ENCODE measurements at regions not wholly inside any gene's neighbourhood (a gene's known extent, or its start where the extent isn't known, plus 50 kb on each side); places are given as distances from the start of the nearest gene placed in this dataset.
"Not testable (repeated sequence)": the region's sequence is repeated elsewhere in the genome, so short reads cannot be mapped to it uniquely, and the experiment has no call there.

DNA sequence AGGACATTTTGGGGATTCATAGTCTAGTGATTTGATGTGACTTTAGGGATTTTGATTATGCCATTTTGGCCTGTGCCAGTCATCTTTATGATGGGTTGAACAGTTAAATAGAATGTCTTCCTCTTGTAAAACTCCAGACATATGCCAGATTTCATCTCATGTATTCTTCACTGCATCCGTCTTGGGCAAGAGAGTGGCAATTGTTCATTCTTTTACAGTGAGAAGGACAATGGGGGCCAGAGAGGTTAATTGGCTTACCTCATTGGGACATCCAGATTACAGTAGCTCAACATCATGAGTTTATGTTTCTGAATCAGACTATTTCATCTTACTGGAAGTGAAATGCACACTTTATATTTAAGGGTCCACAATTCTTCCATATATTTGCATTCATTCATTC, 108.2 kb upstream of the SLC38A2 start:
- Histone ChIP-seq H3K27ac (ENCODE audit: low read depth, low read length) (peak overlapping the region; percentile 34), H3K4me1 (ENCODE audit: control insufficient read depth, insufficient read depth, low read length, unreplicated experiment) (peaks cover 44% of the 10 kb centered on the region)

DNA sequence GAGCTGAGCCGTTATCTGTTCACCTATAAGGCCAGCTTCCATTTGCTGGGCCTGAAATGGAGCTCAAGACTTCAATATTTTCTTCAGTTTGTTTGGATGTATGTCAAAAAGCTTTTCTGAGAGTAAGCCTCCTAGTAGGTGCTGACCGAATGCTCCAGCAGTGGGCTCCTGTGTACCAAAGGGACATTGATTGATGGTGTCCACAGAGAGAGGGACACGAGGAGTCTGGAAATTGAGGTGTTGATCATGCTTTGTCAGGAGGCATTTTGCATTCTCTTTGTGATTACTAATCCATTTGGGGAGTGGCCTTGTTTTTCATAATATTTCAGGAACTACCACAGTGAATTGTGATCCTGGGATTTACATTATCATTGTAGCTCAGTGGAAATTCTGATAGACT, 107.7 kb upstream of the SLC38A2 start:
- Histone ChIP-seq H2AFZ (ENCODE audit: low read length, unreplicated experiment) (no peak overlapping the region), H3K36me3 (ENCODE audit: insufficient read depth, low read length) (no peaks in the 10 kb centered on the region), H3K27ac (ENCODE audit: low read depth, low read length) (peak overlapping the region; percentile 34), H3K4me3 (ENCODE audit: low read depth, low read length) (no peak overlapping the region), H3K27me3 (ENCODE audit: insufficient read depth, low read length) (no peaks in the 10 kb centered on the region), H3K4me1 (ENCODE audit: control insufficient read depth, insufficient read depth, low read length, unreplicated experiment) (peaks cover 44% of the 10 kb centered on the region), H3K79me2 (ENCODE audit: control insufficient read depth, insufficient read depth, low read length, unreplicated experiment) (no peaks in the 10 kb centered on the region)

More for the DNA sequence above, 108.2 kb upstream of the SLC38A2 start:
- no peaks in the 10 kb centered on the region for H3K79me2 ChIP-seq (ENCODE audit: control insufficient read depth, insufficient read depth, low read length, unreplicated experiment)
- no peaks in the 10 kb centered on the region for H3K27me3 ChIP-seq (ENCODE audit: insufficient read depth, low read length)
- H3K36me3 ChIP-seq (ENCODE audit: insufficient read depth, low read length), result no peaks in the 10 kb centered on the region
- H3K4me3 ChIP-seq (ENCODE audit: low read depth, low read length), result no peak overlapping the region
- no peak overlapping the region for H2AFZ ChIP-seq (ENCODE audit: low read length, unreplicated experiment)

DNA sequence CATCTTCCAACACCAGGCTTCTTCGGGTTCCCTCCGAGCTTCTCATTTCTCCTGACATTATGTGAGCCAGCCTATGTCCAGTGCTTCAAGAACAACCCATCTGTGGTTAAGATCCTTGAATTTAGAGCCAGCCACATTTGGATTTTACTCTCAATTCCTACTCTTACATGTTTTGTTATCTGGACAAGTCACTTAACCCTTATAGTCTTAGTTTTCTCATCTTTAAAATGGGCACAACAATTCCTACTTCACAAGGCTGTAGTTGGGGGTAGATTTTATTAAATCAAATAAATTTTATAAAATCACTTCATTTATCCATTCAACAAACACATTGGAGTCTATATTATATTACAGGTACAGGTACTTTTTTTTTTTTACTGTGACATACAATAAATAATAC, 105.5 kb upstream of the SLC38A2 start:
- peaks cover 45% of the 10 kb centered on the region for H3K4me1 ChIP-seq (ENCODE audit: control insufficient read depth, insufficient read depth, low read length, unreplicated experiment)
- H3K27me3 ChIP-seq (ENCODE audit: insufficient read depth, low read length), result no peaks in the 10 kb centered on the region
- no peaks in the 10 kb centered on the region for H3K79me2 ChIP-seq (ENCODE audit: control insufficient read depth, insufficient read depth, low read length, unreplicated experiment)
- peak overlapping the region; percentile 20 for H3K27ac ChIP-seq (ENCODE audit: low read depth, low read length)
- H3K4me3 ChIP-seq (ENCODE audit: low read depth, low read length), result no peak overlapping the region
- H2AFZ ChIP-seq (ENCODE audit: low read length, unreplicated experiment), result no peak overlapping the region
- H3K36me3 ChIP-seq (ENCODE audit: insufficient read depth, low read length), result no peaks in the 10 kb centered on the region

DNA sequence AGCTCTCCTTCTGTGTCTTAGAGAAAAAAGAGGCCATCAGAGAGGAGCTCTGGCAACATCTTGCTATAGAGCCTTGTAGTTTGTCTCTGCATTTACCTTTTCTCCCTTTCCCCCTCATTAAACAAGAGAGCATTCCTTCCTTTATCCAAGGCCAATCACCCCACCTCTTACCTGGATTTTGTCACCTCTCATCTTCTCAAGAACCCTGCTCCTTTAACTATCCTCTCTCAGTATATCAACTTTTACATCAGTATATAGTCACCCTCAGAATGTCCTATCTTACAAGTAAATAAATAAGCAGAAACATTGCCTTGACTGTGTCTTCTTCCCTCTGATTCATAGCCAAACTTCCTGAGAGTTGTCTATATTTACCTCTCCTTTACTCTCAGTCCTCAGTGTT, 105.0 kb upstream of the SLC38A2 start:
- Histone ChIP-seq H3K4me3 (ENCODE audit: low read depth, low read length) (no peak overlapping the region), H3K27ac (ENCODE audit: low read depth, low read length) (peak overlapping the region; percentile 20), H3K4me1 (ENCODE audit: control insufficient read depth, insufficient read depth, low read length, unreplicated experiment) (peaks cover 45% of the 10 kb centered on the region), H2AFZ (ENCODE audit: low read length, unreplicated experiment) (no peak overlapping the region), H3K36me3 (ENCODE audit: insufficient read depth, low read length) (no peaks in the 10 kb centered on the region), H3K79me2 (ENCODE audit: control insufficient read depth, insufficient read depth, low read length, unreplicated experiment) (no peaks in the 10 kb centered on the region), H3K27me3 (ENCODE audit: insufficient read depth, low read length) (no peaks in the 10 kb centered on the region)

DNA sequence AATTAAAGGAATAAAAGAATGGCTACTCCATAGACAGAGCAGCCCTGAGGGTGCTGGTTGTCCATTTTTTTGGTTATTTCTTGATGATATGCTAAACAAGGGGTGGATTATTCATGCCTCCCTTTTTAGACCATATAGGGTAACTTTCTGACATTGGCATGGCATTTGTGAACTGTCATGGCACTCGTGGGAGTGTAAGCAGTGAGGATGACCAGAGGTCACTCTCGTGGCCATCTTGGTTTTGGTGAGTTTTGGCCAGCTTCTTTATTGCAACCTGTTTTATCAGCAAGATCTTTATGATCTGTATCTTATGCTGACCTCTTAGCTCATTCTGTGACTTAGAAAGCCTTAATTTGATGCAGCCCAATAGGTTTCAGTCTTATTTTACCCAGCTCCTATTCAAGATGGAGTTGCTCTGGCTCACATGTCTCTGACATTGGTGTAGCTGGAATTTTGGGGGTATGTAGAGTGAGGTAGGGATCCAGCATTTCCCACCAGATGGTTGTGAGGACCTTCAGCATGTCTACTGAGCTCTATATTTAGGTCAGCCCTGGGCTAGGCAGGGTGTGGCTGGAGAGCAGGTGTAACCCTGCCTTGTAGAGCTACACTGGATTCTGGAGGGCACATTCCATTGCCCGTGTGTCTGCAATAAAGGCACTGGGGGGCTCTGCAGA, 103.5 kb upstream of the SLC38A2 start:
- no peak overlapping the region for H3K4me3 ChIP-seq (ENCODE audit: low read depth, low read length)
- H3K79me2 ChIP-seq (ENCODE audit: control insufficient read depth, insufficient read depth, low read length, unreplicated experiment), result no peaks in the 10 kb centered on the region
- H3K27me3 ChIP-seq (ENCODE audit: insufficient read depth, low read length), result no peaks in the 10 kb centered on the region
- no peak overlapping the region for H3K27ac ChIP-seq (ENCODE audit: low read depth, low read length)
- no peaks in the 10 kb centered on the region for H3K36me3 ChIP-seq (ENCODE audit: insufficient read depth, low read length)
- H2AFZ ChIP-seq (ENCODE audit: low read length, unreplicated experiment), result no peak overlapping the region
- peaks cover 54% of the 10 kb centered on the region for H3K4me1 ChIP-seq (ENCODE audit: control insufficient read depth, insufficient read depth, low read length, unreplicated experiment)

DNA sequence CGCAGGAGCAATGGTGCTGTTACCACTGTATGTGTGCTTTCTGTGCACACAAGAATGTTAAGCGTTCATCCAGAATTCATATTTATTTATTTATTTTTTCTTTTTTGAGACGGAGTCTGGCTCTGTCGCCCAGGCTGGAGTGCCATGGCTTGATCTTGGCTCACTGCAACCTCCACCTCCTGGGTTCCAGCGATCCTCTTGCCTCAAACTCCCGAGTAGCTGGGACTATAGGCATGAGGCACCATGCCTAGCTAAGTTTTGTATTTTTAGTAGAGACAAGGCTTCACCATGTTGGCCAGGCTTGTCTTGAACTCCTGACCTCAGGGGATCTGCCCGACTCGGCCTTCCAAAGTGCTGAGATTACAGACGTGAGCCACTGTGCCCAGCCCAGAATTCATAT, 101.8 kb upstream of the SLC38A2 start:
- Histone ChIP-seq H3K4me1 (ENCODE audit: control insufficient read depth, insufficient read depth, low read length, unreplicated experiment) (peaks cover 53% of the 10 kb centered on the region), H3K27ac (ENCODE audit: low read depth, low read length) (peak overlapping the region; percentile 99)
- not testable (repeated sequence) for H3K36me3 ChIP-seq (ENCODE audit: insufficient read depth, low read length); H3K27me3 ChIP-seq (ENCODE audit: insufficient read depth, low read length); H3K79me2 ChIP-seq (ENCODE audit: control insufficient read depth, insufficient read depth, low read length, unreplicated experiment); H2AFZ ChIP-seq (ENCODE audit: low read length, unreplicated experiment); H3K4me3 ChIP-seq (ENCODE audit: low read depth, low read length)

DNA sequence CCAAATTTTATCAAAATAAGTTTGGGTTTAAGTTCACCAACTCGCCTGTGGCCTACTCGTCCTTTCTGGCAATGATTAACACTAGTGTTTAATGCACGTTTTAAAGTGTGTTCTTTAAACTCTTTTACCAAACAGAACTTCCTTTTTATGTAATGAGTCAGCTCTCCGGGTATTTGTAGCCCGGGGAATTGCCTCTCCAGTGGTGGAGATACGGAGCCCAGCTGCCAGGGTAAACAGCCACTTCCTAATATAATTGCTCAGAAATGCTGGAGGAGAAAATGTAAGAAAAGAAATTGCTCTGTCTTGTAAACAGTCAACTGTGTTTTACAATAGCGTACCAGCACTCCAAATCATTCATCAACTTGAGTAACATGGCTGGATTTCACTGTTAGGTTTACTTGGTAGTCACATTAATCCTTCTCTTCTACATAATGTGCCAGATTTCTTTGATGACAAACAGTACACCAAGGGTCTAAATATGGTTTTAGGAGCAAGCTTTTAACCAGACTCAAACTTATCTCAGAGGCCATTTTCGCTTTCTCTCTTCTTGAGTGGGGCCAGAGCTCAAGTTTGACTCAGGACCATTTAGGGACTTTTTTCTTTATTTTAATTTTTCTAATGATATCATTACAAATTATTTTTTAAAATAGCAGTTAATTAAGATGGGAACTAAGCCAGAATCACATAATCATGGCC, 101.2 kb upstream of the SLC38A2 start:
- peaks cover 53% of the 10 kb centered on the region for H3K4me1 ChIP-seq (ENCODE audit: control insufficient read depth, insufficient read depth, low read length, unreplicated experiment)
- H2AFZ ChIP-seq (ENCODE audit: low read length, unreplicated experiment), result peak overlapping the region; percentile 96
- peak overlapping the region; percentile 53; the same call in 1 of the 2 replicates for H3K4me3 ChIP-seq (ENCODE audit: low read depth, low read length)
- H3K27me3 ChIP-seq (ENCODE audit: insufficient read depth, low read length), result no peaks in the 10 kb centered on the region
- no peaks in the 10 kb centered on the region for H3K79me2 ChIP-seq (ENCODE audit: control insufficient read depth, insufficient read depth, low read length, unreplicated experiment)
- no peaks in the 10 kb centered on the region for H3K36me3 ChIP-seq (ENCODE audit: insufficient read depth, low read length)
- H3K27ac ChIP-seq (ENCODE audit: low read depth, low read length), result peak overlapping the region; percentile 99

DNA sequence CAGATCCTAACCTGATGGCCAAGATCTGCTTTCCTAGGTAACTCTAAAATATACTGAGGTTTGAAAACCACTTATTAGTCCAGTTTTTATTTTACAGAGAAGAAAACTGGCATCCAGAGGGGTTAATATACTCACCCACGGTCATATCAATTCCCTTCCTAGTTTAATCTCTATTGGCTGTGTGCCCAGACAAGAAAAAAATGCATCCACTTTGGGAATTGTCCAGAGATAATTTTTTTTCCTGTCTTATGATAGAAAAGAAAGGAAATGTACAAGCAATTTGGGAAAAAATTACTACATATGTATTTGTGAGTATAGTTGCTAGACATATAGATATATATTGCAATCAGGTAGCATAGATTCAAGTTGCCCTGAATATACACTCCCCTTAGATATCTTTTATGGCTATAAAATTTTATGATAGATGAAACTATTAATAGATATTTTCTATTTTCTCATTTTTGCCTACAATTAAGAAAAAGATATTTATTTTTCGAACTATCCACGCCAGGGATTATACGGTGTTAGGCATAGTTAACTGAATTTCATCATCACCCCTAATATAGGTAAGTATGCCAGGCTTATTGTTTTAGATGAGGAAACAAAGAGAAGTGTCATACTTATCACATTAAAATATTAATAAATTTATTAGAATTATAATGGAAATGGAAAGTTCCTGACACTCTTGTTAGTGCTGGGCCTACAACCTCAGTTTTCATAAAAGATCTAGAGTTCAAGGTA, 100.5 kb upstream of the SLC38A2 start:
- Histone ChIP-seq H3K4me3 (ENCODE audit: low read depth, low read length) (0 out of 2 replicates have a peak overlapping the region, but pooled peaks have one; percentile 53), H2AFZ (ENCODE audit: low read length, unreplicated experiment) (peak overlapping the region; percentile 96), H3K36me3 (ENCODE audit: insufficient read depth, low read length) (no peaks in the 10 kb centered on the region), H3K27me3 (ENCODE audit: insufficient read depth, low read length) (no peaks in the 10 kb centered on the region), H3K79me2 (ENCODE audit: control insufficient read depth, insufficient read depth, low read length, unreplicated experiment) (no peaks in the 10 kb centered on the region), H3K27ac (ENCODE audit: low read depth, low read length) (peak overlapping the region; percentile 99), H3K4me1 (ENCODE audit: control insufficient read depth, insufficient read depth, low read length, unreplicated experiment) (peaks cover 57% of the 10 kb centered on the region)

DNA sequence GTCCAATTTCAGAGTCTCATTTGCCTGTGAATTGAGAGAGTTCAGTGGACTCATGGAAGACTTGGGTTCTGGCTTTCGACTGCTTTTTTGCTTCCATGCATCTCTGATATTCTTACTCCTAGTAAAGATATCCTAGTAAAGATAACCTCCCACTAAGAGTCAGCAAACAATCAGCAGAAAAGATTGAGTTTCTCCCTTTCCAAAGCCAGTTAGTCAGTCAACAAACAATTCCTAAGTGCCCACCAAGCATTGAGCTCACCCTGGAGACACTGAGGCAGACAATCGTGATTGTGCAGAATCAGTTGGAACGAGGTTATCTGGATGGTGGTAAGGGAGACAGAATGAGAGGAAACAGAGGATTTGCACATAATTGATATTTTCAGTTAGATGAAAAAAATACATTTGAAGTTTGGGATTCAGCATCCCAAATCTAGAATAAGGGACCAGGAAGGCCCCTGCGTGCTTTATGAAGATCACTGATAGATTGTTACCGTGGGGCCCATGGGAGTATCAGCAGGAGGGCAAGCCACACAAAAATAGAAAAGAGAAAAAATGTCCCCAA, 99.7 kb upstream of the SLC38A2 start:
- Histone ChIP-seq H3K27me3 (ENCODE audit: insufficient read depth, low read length) (no peaks in the 10 kb centered on the region), H3K4me1 (ENCODE audit: control insufficient read depth, insufficient read depth, low read length, unreplicated experiment) (peaks cover 50% of the 10 kb centered on the region), H3K36me3 (ENCODE audit: insufficient read depth, low read length) (no peaks in the 10 kb centered on the region), H2AFZ (ENCODE audit: low read length, unreplicated experiment) (no peak overlapping the region), H3K27ac (ENCODE audit: low read depth, low read length) (peak overlapping the region; percentile 99), H3K79me2 (ENCODE audit: control insufficient read depth, insufficient read depth, low read length, unreplicated experiment) (no peaks in the 10 kb centered on the region), H3K4me3 (ENCODE audit: low read depth, low read length) (no peak overlapping the region)

DNA sequence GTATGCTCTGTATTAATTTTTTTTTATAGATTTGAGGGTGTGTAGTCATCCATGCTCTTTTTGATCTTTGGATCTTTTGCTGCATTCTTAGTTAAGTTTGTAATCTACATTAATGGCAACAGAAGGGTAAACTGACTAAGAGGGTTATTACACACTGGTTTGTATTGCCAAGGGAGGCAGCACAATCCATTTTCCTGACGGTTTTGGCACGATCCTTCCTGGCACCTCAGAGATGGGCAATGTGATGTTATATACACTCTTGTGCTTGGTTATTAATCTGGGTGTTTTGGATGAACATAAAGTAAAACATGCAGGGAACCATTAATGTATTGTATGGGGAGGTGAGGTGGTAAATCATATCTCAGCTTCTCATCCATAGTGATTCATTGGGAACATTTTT, 98.8 kb upstream of the SLC38A2 start:
- no peaks in the 10 kb centered on the region for H3K36me3 ChIP-seq (ENCODE audit: insufficient read depth, low read length)
- H2AFZ ChIP-seq (ENCODE audit: low read length, unreplicated experiment), result no peak overlapping the region
- H3K4me1 ChIP-seq (ENCODE audit: control insufficient read depth, insufficient read depth, low read length, unreplicated experiment), result peaks cover 46% of the 10 kb centered on the region
- no peaks in the 10 kb centered on the region for H3K27me3 ChIP-seq (ENCODE audit: insufficient read depth, low read length)
- peak overlapping the region; percentile 29 for H3K27ac ChIP-seq (ENCODE audit: low read depth, low read length)
- no peak overlapping the region; the same call in 1 of the 2 replicates for H3K4me3 ChIP-seq (ENCODE audit: low read depth, low read length)
- no peaks in the 10 kb centered on the region for H3K79me2 ChIP-seq (ENCODE audit: control insufficient read depth, insufficient read depth, low read length, unreplicated experiment)

Measured in ACC112 (cell line).